NCI-H345 treated with DMSO at 0.1 percent for 48 hours (cell line): ENCODE measurements at regions not wholly inside any gene's neighbourhood (a gene's known extent, or its start where the extent isn't known, plus 50 kb on each side); places are given as distances from the start of the nearest gene placed in this dataset.
A peak's percentile ranks its signal among the peaks of the same experiment; 100 is the strongest.

Experiments used
- DNase-seq: peaks from one replicate; lab custom pipeline; 2025; ENCODE audit not compliant: unreplicated experiment; lab: John Stamatoyannopoulos, UW

GRCh38 chr1:5640845-5641244 lies 351.4 kb downstream of the NPHP4 start:
- no peak for DNase-seq

DNA sequence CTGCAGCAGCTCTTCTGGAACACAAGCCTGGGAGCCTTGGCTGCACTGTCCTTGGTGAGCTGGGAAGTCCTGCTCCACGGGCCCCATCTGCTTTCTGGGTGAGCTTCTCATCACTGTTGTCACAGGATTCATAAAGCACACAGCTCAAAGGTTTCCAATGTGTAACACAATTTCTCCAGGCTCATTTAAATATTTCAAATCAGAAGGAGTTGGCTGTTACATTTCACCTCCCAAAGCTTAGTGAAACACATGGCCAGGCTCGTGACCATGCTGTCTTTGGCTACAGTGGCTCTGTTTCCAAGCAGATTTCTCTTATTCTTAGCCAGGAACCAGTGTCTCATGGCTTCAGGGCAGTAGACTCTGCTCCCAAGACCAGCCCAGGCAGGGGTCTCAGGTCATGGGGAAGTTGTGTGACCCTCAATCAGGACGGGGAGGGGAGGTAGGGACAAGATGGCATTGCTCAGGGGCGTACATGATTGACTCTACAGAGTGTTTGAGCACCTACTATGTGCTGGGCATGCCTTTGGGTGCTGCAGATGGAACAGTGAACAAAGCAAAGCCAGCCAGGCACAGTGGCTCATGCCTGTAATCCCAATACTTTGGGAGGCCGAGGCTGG lies 353.0 kb downstream of the NPHP4 start:
- DNase-seq: no peak

DNA sequence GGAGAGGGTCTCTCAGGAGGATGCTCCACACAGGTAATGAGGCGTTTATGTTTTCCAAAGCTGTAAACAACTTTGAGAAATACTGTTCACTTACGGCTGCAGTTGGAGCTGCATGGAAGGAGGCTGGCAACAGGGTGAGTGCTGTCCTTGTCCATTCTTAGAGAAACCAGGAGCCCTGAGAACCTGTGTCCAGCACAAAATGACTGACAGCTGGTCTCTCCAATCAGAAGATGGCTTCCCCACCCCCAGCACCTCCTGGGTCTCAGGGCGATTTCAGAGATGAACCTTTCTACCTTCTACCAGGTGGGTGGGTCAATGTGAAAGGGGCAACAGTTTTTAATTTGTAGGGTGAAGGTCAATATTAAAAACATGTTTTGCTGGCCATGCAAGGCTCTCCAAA lies 353.6 kb downstream of the NPHP4 start:
- no peak for DNase-seq

GRCh38 chr1:5637171-5637570 lies 355.1 kb downstream of the NPHP4 start:
- no peak for DNase-seq

- no peak for DNase-seq
Observed at GRCh38 chr1:5634893-5635292, 357.3 kb downstream of the NPHP4 start.

- DNase-seq: no peak
Observed at GRCh38 chr1:5632814-5633213, 359.4 kb downstream of the NPHP4 start.

- DNase-seq: no peak
Observed at GRCh38 chr1:5632224-5632623, 360.0 kb downstream of the NPHP4 start.

GRCh38 chr1:5628416-5628815 lies 363.8 kb downstream of the NPHP4 start:
- no peak for DNase-seq

DNA sequence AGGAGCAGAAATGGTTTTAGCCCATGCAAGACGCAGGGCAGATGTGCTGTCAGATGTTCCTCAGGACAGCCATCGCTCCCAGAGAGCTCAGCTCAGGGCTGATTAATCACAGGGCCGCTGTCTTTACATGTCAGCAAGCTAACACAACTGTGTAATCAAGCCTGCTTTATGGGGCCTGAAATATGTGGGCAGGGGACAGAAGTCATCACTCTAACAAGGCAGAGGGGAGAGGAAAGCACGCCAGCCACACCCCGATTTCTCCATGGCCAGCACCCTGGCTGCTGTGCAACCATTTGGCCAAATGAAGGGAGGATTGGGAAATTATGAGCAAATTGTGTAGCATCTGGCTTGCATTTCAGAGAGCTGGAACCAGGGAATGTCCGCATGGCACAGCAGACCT lies 368.8 kb downstream of the NPHP4 start:
- DNase-seq: no peak

GRCh38 chr1:5622412-5622811 lies 369.8 kb downstream of the NPHP4 start:
- DNase-seq: no peak

- no peak for DNase-seq
Observed at GRCh38 chr1:5621692-5622091, 370.5 kb downstream of the NPHP4 start.

- DNase-seq: peak; percentile 67
Observed at GRCh38 chr1:5620997-5621396, 371.2 kb downstream of the NPHP4 start.

- DNase-seq: no peak
Observed at GRCh38 chr1:5620418-5620817, 371.8 kb downstream of the NPHP4 start.

DNA sequence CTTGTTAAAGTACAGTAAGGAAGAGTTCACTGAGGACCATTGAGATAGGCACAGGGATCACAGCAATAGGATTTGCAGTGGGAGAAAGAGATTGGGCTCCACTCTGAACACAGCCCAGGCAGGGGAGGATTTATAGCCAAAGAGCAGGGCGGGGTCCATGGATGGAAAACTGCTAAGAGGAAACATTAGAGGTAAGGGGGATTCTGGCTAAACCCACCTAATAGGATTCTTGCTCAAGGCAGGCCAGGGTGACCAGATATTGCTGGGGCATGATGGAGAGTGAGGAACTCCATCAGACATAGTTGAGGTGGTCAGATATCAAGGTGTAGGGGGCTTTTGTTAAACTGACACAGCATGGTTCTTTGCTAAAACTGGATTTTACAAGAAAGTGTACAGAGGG lies 372.8 kb downstream of the NPHP4 start:
- no peak for DNase-seq

- DNase-seq: no peak
Observed at GRCh38 chr1:5617546-5617945, 374.7 kb downstream of the NPHP4 start.

DNA sequence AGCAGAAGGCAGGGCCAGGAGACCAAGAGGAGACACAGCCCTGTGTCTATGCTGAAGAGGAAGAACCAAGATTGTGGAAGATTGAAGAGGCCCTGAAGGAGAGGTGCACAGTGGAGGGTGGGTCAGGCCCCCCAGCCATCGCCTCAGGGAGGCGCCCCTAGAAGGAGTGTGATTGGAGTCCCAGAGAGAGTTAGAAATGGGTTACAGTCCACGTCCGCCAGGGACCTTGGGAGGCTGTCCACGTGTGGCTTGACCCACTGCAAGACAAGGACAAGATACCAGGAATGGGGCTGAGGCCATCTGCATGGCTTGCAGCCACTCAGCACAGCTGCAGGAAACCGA lies 375.1 kb downstream of the NPHP4 start:
- no peak for DNase-seq

DNA sequence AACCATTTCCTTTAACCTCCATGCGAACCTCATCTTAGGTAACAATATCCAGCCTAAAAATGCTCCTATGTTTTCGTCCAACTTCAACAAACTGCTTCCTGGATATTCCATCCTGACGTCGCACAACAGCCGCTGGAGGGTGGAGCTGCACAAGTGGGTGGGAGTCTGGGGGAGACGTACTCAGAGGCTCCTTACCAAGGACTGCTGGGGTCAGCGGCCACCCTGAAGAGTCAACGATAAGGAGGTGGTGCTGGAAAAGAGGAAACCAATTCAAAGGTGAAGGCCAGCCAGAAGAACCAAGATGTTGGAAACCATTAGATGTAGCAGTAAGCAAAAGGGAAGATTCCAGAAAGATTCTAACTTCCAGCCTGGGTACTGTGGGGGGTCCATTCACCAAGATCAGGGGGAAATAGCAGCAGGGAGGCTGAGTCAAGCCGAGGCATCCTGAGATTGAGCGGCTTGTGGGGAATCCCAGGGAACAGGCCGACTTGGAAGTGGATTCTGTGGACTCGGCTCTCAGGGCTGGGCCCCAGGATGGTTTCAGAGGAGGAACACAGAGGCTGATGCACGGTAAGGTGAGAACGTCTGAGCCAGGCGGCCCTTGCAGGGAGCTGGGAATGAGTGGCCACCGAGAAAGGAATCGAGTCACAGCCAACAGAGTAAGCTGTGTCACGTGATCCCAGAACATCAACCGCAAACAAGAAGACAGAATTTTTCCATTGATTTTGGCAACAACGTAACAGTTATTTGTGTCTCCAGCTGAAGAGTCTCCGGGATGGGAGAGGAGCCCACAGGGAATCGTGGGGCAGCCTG lies 375.7 kb downstream of the NPHP4 start:
- no peak for DNase-seq

GRCh38 chr1:5615076-5615475 lies 377.1 kb downstream of the NPHP4 start:
- no peak for DNase-seq

GRCh38 chr1:5613900-5614299 lies 378.3 kb downstream of the NPHP4 start:
- DNase-seq: no peak

- no peak for DNase-seq
Observed at GRCh38 chr1:5611851-5612250, 380.4 kb downstream of the NPHP4 start.

- DNase-seq: no peak
Observed at GRCh38 chr1:5611431-5611830, 380.8 kb downstream of the NPHP4 start.

DNA sequence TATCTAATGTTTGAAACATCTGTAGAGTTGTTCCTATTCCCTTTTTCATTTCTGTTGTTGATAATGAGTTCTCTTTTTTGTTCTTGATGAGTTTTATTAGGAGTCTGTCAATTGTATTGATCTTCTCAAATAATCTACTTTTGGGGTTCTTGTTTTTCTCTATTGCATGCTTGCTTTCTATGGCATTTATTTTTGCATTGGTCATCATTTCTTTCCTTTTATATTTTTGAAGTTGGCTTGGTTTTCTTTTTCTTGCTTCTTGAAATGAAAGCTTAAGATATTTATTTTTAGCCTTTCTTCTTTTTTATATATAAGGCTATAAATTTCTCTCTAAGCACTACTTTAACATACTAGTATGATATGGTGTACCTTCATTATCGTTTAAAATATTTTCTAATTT lies 381.8 kb downstream of the NPHP4 start:
- DNase-seq: no peak
